ENCODE measurements at regions not wholly inside any gene's neighbourhood (a gene's known extent, or its start where the extent isn't known, plus 50 kb on each side); places are given as distances from the start of the nearest gene placed in this dataset.

DNA sequence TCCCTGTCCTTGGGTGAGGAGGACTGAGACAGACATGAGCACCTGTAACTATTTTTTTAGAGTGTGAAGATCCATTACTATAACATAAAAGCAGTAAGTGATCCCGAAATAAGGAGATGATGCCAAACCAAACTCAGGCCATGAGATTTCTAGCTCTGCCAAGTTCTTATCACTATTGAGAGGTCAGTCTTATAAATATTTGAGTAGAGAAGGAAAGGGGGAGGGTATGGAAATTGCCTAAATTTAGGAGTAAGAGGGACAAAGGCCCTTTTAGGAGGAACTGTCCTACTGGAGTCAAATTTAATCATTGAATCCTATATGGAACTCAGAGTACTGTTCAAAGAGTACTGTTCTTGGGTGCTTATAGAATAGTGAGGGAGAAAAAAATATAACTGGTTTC is 326.9 kb upstream of the NAALADL2 start:
- no peak overlapping the region for H3K4me3 ChIP-seq (ENCODE audit: low read depth in 2 of 2, low read length in 2 of 2)
- H3K27ac ChIP-seq (ENCODE audit: low read length): no peak overlapping the region
- CTCF ChIA-PET: interaction anchor here (0.6 kb wide), 1 partner anchor 531 kb away, joined by 5 read pairs; no protein-coding TSS in a partner anchor
- in situ Hi-C loops (cut with HindIII; ENCODE audit: low pct_unique_long_range_greater_than_20kb, low sequenced_read_pairs) (no loop called here), intact Hi-C loops (cut with micrococcal nuclease; ENCODE audit: unreplicated experiment) (no loop called here)
- no peaks in the 10 kb centered on the region for H3K27me3 ChIP-seq (ENCODE audit: control insufficient read depth, insufficient read depth, low read length)
- no peaks in the 10 kb centered on the region for H3K36me3 ChIP-seq (ENCODE audit: control insufficient read depth, insufficient read depth, low read length)
- ATAC-seq (no peak), DNase-seq (ENCODE audit: low read depth, low spot score) (no peak)
- H3K9me3 ChIP-seq (ENCODE audit: control insufficient read depth, insufficient read depth, low read depth, low read length): no peaks in the 10 kb centered on the region
- H3K4me1 ChIP-seq (ENCODE audit: control insufficient read depth, insufficient read depth, low read length): no peaks in the 10 kb centered on the region
- POLR2A ChIA-PET: no interaction called here
- BruUV-seq (replicated peaks): no TSS peak
- TF ChIP-seq, protein P1, sequence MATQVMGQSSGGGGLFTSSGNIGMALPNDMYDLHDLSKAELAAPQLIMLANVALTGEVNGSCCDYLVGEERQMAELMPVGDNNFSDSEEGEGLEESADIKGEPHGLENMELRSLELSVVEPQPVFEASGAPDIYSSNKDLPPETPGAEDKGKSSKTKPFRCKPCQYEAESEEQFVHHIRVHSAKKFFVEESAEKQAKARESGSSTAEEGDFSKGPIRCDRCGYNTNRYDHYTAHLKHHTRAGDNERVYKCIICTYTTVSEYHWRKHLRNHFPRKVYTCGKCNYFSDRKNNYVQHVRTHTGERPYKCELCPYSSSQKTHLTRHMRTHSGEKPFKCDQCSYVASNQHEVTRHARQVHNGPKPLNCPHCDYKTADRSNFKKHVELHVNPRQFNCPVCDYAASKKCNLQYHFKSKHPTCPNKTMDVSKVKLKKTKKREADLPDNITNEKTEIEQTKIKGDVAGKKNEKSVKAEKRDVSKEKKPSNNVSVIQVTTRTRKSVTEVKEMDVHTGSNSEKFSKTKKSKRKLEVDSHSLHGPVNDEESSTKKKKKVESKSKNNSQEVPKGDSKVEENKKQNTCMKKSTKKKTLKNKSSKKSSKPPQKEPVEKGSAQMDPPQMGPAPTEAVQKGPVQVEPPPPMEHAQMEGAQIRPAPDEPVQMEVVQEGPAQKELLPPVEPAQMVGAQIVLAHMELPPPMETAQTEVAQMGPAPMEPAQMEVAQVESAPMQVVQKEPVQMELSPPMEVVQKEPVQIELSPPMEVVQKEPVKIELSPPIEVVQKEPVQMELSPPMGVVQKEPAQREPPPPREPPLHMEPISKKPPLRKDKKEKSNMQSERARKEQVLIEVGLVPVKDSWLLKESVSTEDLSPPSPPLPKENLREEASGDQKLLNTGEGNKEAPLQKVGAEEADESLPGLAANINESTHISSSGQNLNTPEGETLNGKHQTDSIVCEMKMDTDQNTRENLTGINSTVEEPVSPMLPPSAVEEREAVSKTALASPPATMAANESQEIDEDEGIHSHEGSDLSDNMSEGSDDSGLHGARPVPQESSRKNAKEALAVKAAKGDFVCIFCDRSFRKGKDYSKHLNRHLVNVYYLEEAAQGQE (IDR thresholded peaks at IDR 0.05; ENCODE audit: insufficient read depth in 1 of 2, low read depth in 2 of 2, low read length in 1 of 2): no peak
- TF ChIP-seq TCF7L2 (IDR thresholded peaks at IDR 0.05; ENCODE audit: low read depth, low read length) (no peak), SIN3A (IDR thresholded peaks at IDR 0.05; ENCODE audit: borderline replicate concordance, insufficient read depth, low read depth, low read length) (no peak), POLR2AphosphoS5 (IDR thresholded peaks at IDR 0.05; ENCODE audit: low read depth, low read length) (no peak)
- TF ChIP-seq, protein P2, sequence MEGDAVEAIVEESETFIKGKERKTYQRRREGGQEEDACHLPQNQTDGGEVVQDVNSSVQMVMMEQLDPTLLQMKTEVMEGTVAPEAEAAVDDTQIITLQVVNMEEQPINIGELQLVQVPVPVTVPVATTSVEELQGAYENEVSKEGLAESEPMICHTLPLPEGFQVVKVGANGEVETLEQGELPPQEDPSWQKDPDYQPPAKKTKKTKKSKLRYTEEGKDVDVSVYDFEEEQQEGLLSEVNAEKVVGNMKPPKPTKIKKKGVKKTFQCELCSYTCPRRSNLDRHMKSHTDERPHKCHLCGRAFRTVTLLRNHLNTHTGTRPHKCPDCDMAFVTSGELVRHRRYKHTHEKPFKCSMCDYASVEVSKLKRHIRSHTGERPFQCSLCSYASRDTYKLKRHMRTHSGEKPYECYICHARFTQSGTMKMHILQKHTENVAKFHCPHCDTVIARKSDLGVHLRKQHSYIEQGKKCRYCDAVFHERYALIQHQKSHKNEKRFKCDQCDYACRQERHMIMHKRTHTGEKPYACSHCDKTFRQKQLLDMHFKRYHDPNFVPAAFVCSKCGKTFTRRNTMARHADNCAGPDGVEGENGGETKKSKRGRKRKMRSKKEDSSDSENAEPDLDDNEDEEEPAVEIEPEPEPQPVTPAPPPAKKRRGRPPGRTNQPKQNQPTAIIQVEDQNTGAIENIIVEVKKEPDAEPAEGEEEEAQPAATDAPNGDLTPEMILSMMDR (IDR thresholded peaks at IDR 0.05): no peak

DNA sequence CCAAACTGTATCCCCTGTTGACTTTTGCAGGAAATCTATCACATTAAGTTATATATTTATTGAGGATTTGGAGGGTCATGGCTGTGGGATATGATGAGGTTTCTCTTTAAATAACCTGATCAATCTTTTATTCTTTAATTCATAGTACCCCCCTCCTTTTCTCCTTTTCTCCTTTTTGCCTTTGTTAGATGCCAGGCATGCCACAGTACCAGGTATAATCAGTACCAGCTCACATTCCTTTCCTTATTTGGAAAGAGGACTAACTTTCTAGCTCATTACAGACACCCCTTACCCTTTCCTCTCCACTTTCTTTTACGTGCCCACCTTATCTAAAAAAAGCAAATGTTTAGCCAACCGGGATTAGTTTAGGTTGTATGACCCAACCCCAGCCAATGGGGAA is 326.4 kb upstream of the NAALADL2 start:
- Histone ChIP-seq H3K27ac (ENCODE audit: low read length) (no peak overlapping the region), H3K27me3 (ENCODE audit: control insufficient read depth, insufficient read depth, low read length) (no peaks in the 10 kb centered on the region), H3K36me3 (ENCODE audit: control insufficient read depth, insufficient read depth, low read length) (no peaks in the 10 kb centered on the region), H3K9me3 (ENCODE audit: control insufficient read depth, insufficient read depth, low read depth, low read length) (no peaks in the 10 kb centered on the region), H3K4me3 (ENCODE audit: low read depth in 2 of 2, low read length in 2 of 2) (no peak overlapping the region), H3K4me1 (ENCODE audit: control insufficient read depth, insufficient read depth, low read length) (no peaks in the 10 kb centered on the region)
- ChIA-PET CTCF (interaction anchor here (0.6 kb wide), 1 partner anchor 531 kb away, joined by 5 read pairs; no protein-coding TSS in a partner anchor), POLR2A (no interaction called here)
- in situ Hi-C loops (cut with HindIII; ENCODE audit: low pct_unique_long_range_greater_than_20kb, low sequenced_read_pairs) (no loop called here), intact Hi-C loops (cut with micrococcal nuclease; ENCODE audit: unreplicated experiment) (no loop called here)
- DNase-seq (ENCODE audit: low read depth, low spot score): no peak
- no peak for ATAC-seq
- BruUV-seq (replicated peaks): no TSS peak
- TF ChIP-seq POLR2AphosphoS5 (IDR thresholded peaks at IDR 0.05; ENCODE audit: low read depth, low read length) (no peak), SIN3A (IDR thresholded peaks at IDR 0.05; ENCODE audit: borderline replicate concordance, insufficient read depth, low read depth, low read length) (no peak), TCF7L2 (IDR thresholded peaks at IDR 0.05; ENCODE audit: low read depth, low read length) (no peak)
- TF ChIP-seq, protein P2 (IDR thresholded peaks at IDR 0.05): no peak
- TF ChIP-seq, protein P1 (IDR thresholded peaks at IDR 0.05; ENCODE audit: insufficient read depth in 1 of 2, low read depth in 2 of 2, low read length in 1 of 2): no peak
